Eye (tissue), 1 donor: ENCODE measurements at regions not wholly inside any gene's neighbourhood (a gene's known extent, or its start where the extent isn't known, plus 50 kb on each side); places are given as distances from the start of the nearest gene placed in this dataset.
"Not testable (repeated sequence)": the region's sequence is repeated elsewhere in the genome, so short reads cannot be mapped to it uniquely, and the experiment has no call there.

Experiments
- DNase-seq: peaks from one replicate; pipeline ENCODE4 v3.0.0-alpha.2; 2015

- no peak for DNase-seq
Observed at GRCh38 chr2:67572721-67573435, 175.7 kb downstream of the ETAA1 start.

GRCh38 chr2:67574230-67574629 lies 177.1 kb downstream of the ETAA1 start:
- no peak for DNase-seq

DNA sequence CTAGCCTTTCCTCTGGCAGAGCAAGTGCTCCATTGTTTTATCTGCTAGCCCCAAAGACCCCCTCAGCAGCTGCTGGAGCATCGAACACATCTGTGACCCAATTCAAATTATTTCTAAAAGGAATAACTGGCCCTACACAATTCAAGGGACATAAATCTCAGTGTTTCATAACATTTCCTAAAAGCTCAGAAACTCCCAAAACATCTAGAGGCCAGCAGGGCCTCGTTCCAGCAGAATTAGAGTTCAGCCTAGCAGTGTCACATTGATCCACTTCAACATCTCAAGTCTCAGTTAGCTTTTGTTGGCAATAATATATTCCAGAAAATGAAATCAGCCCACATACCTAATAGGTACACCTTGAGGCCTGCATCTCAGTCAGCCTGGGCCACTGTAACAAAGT lies 179.1 kb downstream of the ETAA1 start:
- DNase-seq, result no peak

- no peak for DNase-seq
Observed at GRCh38 chr2:67576991-67577390, 179.9 kb downstream of the ETAA1 start.

GRCh38 chr2:67579216-67579615 lies 182.1 kb downstream of the ETAA1 start:
- peak; percentile 6 for DNase-seq

- DNase-seq, result no peak
Observed at GRCh38 chr2:67579806-67580205, 182.7 kb downstream of the ETAA1 start.

GRCh38 chr2:67581751-67582150 lies 184.6 kb downstream of the ETAA1 start:
- DNase-seq, result no peak

DNA sequence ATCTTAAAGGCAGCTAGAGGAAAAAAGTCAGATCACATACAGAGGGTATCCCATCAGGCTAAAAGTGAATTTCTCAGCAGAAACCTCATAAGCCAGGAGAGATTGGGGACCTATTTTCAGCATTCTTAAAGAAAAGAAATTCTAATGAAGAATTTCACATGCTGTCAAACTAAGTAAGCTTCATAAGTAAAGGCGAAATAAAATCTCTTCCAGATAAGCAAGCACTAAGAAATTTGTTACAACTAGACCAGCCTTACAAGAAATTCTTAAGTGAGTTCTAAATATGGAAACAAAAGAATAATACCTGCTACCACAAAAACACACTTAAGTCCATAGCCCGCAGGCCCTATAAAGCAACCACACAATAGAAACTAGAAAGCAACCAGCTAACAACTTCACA lies 186.1 kb downstream of the ETAA1 start:
- DNase-seq, result no peak

DNA sequence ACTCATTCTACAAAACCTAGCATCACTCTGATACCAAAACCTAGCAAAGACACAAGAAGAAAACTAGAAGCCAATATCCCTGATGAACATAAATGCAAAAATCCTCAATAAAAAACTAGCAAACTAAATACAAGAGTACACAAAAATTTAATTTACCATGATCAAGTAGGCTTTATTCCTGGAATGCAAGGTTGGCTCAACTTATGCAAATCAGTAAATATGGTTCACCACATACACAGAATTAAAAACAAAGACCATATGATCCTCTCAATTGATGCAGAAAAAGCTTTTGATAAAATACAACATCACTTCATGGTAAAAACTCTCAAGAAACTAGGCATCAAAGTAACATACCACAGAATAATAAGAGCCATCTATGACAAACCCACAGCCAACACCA lies 188.3 kb downstream of the ETAA1 start:
- DNase-seq, result peak; percentile 37

GRCh38 chr2:67589121-67589520 lies 192.0 kb downstream of the ETAA1 start:
- DNase-seq, result not testable (repeated sequence)

DNA sequence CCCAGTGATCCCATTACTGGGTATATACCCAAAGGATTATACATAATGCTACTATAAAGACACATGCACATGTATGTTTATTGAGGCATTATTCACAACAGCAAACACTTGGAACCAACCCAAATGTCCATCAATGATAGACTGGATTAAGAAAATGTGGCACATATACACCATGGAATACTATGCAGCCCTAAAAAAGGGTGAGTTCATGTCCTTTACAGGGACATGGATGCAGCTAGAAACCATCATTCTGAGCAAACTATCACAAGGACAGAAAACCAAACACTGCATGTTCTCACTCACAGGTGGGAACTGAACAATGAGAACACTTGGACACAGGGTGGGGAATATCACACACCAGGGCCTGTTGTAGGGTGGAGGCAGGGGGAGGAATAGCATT lies 197.4 kb downstream of the ETAA1 start:
- DNase-seq, result not testable (repeated sequence)

- DNase-seq, result no peak
Observed at GRCh38 chr2:67596871-67597270, 199.7 kb downstream of the ETAA1 start.

DNA sequence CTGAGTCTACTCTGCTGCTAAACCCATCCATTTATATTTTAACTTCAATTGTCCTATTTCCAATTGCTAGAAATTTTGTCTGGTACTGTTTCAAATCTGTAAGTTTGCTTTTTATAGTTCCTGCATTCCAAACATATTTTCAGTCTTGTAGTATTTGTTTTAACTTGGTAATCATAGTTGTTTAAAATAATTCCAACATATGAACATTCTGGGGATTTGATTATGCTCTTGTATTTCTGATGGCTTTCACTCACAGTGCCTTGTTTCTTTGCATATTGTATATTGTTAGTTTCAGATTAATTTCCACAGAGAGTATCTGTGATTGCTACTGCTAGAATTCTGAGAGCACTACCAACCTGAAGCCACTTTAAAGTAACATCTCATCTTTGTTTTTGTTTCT lies 202.4 kb downstream of the ETAA1 start:
- DNase-seq, result no peak

- no peak for DNase-seq
Observed at GRCh38 chr2:67600222-67600871, 203.2 kb downstream of the ETAA1 start.

DNA sequence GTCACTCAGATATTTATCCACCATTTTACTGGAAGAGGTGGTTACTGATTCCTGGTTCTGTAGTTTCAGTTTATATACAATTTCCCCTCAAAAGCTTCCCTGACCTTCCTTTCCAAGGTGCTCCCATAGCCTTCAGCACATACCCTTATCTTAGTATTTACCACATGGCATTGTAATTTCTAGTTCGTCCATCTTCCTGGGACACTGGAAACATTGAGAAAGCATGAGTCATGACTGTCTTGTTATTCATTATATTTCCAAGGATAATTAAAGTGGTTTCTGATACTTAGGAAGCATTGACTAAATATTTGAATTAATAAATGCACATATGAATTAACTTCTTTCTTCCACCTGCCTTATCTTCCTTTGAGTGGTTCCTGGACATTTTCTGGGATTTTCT lies 203.8 kb downstream of the ETAA1 start:
- no peak for DNase-seq

GRCh38 chr2:67604360-67604759 lies 207.2 kb downstream of the ETAA1 start:
- no peak for DNase-seq

GRCh38 chr2:67612576-67613042 lies 215.5 kb downstream of the ETAA1 start:
- no peak for DNase-seq

DNA sequence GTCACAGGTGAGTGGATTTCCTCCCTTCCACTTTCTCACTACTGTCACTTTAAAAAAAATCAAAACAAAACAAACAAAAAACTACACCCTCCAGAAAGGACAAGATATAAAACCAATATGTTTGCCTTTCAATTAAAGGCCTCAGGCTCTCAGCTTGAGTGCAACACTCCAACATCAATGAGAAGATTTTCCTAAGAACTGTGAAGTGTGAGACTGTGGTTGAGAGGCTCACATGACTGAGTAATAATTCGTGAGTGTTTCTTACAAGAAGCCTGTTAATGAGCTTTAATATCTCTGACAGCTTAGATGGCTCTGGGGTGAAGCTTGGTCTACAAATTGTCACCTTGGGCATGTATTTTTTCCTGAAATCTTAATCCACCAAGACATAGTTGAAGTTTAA lies 216.1 kb downstream of the ETAA1 start:
- peak; percentile 20 for DNase-seq

GRCh38 chr2:67614454-67614853 lies 217.3 kb downstream of the ETAA1 start:
- no peak for DNase-seq

DNA sequence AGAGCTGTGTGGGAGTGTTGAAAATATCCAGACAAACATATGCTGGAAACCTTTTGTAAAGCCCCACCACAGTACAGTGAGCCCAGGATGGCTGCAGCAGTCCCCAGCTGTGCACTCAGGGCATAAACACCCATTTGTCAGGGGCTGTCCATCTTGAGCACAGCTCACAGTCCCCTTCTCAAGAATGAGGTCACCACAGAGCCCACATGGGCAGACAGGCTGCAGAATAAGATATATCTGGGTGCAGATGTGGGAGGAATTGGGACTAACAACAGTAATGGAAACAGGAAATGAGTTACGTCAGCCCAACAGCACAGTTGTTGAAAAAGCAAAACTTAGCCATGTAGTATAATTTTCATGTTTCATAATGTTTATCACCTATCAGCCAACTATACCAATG lies 219.6 kb downstream of the ETAA1 start:
- no peak for DNase-seq

DNA sequence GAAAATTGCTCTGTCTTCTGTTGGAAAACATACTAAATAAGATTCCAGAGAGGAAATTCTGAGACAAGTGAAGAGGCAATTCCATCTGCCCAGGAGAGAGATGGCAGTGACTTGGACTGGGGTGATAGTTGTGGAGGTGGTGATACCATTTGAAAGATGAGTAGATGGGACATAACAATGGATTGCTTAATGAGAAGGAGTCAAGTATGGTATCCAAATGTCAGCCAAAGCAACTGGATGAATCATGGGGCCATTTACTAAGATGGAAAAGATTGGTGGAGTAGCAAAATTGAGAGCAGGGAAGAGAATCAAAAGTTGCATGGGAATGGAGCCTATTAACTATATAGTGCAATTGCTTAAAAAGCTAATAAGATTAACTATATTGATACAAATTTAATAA lies 222.1 kb downstream of the ETAA1 start:
- no peak for DNase-seq

DNA sequence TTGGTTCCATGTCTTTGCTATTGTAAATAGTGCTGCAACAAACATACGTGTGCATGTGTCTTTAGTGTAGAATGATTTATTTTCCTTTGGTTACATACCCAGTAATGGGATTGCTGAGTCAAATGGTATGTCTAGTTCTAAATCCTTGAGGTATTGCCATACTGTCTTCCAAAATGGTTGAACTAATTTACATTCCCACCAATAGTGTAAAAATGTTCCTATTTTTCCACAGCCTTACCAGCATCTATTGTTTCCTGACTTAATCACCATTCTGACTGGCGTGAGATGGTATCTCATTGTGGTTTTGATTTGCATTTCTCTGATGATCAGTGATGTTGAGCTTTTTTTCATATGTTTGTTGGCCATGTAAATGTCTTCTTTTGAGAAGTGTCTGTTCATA lies 226.6 kb downstream of the ETAA1 start:
- not testable (repeated sequence) for DNase-seq

DNA sequence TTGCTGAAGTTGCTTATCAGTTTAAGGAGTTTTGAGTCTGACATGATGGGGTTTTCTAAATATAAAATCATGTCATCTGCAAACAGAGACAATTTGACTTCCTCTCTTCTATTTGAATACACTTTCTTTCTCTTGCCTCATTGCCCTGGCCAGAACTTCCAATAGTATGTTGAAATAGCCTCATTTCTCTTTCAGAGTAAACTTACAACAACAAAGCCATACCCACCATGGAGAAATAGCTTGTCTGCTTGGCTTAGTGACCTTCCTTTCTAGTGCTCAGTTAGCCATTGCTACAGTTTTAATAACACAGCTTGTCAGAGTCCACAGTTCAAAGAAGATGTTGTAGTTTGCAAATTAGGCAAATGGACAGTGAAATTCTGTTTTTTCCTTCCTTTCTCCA lies 228.0 kb downstream of the ETAA1 start:
- DNase-seq, result no peak

- DNase-seq, result peak; percentile 27
Observed at GRCh38 chr2:67625690-67626475, 228.8 kb downstream of the ETAA1 start.
